ENCODE measurements at regions not wholly inside any gene's neighbourhood (a gene's known extent, or its start where the extent isn't known, plus 50 kb on each side); places are given as distances from the start of the nearest gene placed in this dataset.

GRCh38 chr12:77433799-77434198 lies 368.4 kb upstream of the E2F7 start:
- ATAC-seq: no peak
- SMC1A ChIA-PET (ENCODE audit: uncharacterized antibody, unreplicated experiment): interaction anchor here (0.6 kb wide), 1 partner anchor 159 kb away, joined by 3 read pairs; no protein-coding TSS in a partner anchor
- Histone ChIP-seq H3K4me2 (ENCODE audit: control insufficient read depth, insufficient read depth) (no peak overlapping the region), H3K4me1 (ENCODE audit: control insufficient read depth, insufficient read depth, low read length) (no peaks in the 10 kb centered on the region), H3K4me3 (no peak overlapping the region), H3K79me2 (ENCODE audit: control insufficient read depth, insufficient read depth, low read length) (no peaks in the 10 kb centered on the region), H4K20me1 (ENCODE audit: control insufficient read depth, insufficient read depth) (no peaks in the 10 kb centered on the region), H3K36me3 (ENCODE audit: control insufficient read depth in 2 of 2, insufficient read depth in 2 of 2, low read length in 1 of 2) (no peaks in the 10 kb centered on the region), H3K27ac (ENCODE audit: control insufficient read depth, insufficient read depth) (no peak overlapping the region), H3K27me3 (replicated peaks in 1 of 2; ENCODE audit: control insufficient read depth in 2 of 2, insufficient read depth in 2 of 2, low read length in 1 of 2) (no peaks in the 10 kb centered on the region), H2AFZ (ENCODE audit: control insufficient read depth, low read depth, low read length) (no peak overlapping the region), H3K9ac (ENCODE audit: control insufficient read depth, insufficient read depth, low read length) (no peak overlapping the region), H3K9me3 (replicated peaks; ENCODE audit: control insufficient read depth, insufficient read depth, low read length) (no peaks in the 10 kb centered on the region)
- in situ Hi-C loops (cut with MboI) (no loop called here), intact Hi-C loops (cut with micrococcal nuclease; ENCODE audit: unreplicated experiment) (no loop called here)
- POLR2A ChIA-PET: no interaction called here
- DNase-seq (ENCODE audit: low read depth, low spot score): no peak
- RAD21 ChIA-PET (ENCODE audit: unreplicated experiment): no interaction called here
- TF ChIP-seq FOXM1 (IDR thresholded peaks at IDR 0.05; ENCODE audit: low read depth, low read length): no peak
- TF ChIP-seq NFXL1 (IDR thresholded peaks at IDR 0.05; ENCODE audit: borderline replicate concordance): no peak
- TF ChIP-seq NKRF (conservative IDR thresholded peaks at IDR 0.05): no peak
- FAIRE-seq: no peak
- BruUV-seq (replicated peaks): no TSS peak
- WGBS (ENCODE audit: insufficient coverage, insufficient replicate concordance, low lambda C conversion rate, missing lambda C conversion rate): 4% methylated on average over 3 of the region's 3 CpGs
- CTCF ChIA-PET: no interaction called here

- CTCF ChIA-PET: no interaction called here
- WGBS (ENCODE audit: insufficient coverage, insufficient replicate concordance, low lambda C conversion rate, missing lambda C conversion rate): 0% methylated on average over 1 of the region's 1 CpG
- DNase-seq (ENCODE audit: low read depth, low spot score) (no peak), FAIRE-seq (no peak), ATAC-seq (no peak)
- no peaks in the 10 kb centered on the region for H3K79me2 ChIP-seq (ENCODE audit: control insufficient read depth, insufficient read depth, low read length)
- POLR2A ChIA-PET: no interaction called here
- H3K27ac ChIP-seq (ENCODE audit: control insufficient read depth, insufficient read depth): no peak overlapping the region
- no peaks in the 10 kb centered on the region for H3K36me3 ChIP-seq (ENCODE audit: control insufficient read depth in 2 of 2, insufficient read depth in 2 of 2, low read length in 1 of 2)
- intact Hi-C loops (cut with micrococcal nuclease; ENCODE audit: unreplicated experiment) (no loop called here), in situ Hi-C loops (cut with MboI) (no loop called here)
- RAD21 ChIA-PET (ENCODE audit: unreplicated experiment): no interaction called here
- no peaks in the 10 kb centered on the region for H4K20me1 ChIP-seq (ENCODE audit: control insufficient read depth, insufficient read depth)
- no peak overlapping the region for H2AFZ ChIP-seq (ENCODE audit: control insufficient read depth, low read depth, low read length)
- no peaks in the 10 kb centered on the region for H3K27me3 ChIP-seq (replicated peaks in 1 of 2; ENCODE audit: control insufficient read depth in 2 of 2, insufficient read depth in 2 of 2, low read length in 1 of 2)
- H3K9me3 ChIP-seq (replicated peaks; ENCODE audit: control insufficient read depth, insufficient read depth, low read length): no peaks in the 10 kb centered on the region
- H3K4me3 ChIP-seq: no peak overlapping the region
- no peak overlapping the region for H3K4me2 ChIP-seq (ENCODE audit: control insufficient read depth, insufficient read depth)
- no TSS peak for BruUV-seq (replicated peaks)
- no peak overlapping the region for H3K9ac ChIP-seq (ENCODE audit: control insufficient read depth, insufficient read depth, low read length)
- H3K4me1 ChIP-seq (ENCODE audit: control insufficient read depth, insufficient read depth, low read length): no peaks in the 10 kb centered on the region
- SMC1A ChIA-PET (ENCODE audit: uncharacterized antibody, unreplicated experiment): no interaction called here
- TF ChIP-seq SUPT20H (IDR thresholded peaks at IDR 0.05; ENCODE audit: borderline replicate concordance, control insufficient read depth, low read depth, low read length): no peak
- TF ChIP-seq BHLHE40 (IDR thresholded peaks at IDR 0.05; ENCODE audit: borderline replicate concordance in 1 of 2, low read depth in 2 of 2, low read length in 1 of 2): no peak
- TF ChIP-seq ASH2L (IDR thresholded peaks at IDR 0.05; ENCODE audit: borderline replicate concordance, low read depth): no peak
- no peak for TF ChIP-seq IRF3 (IDR thresholded peaks at IDR 0.05)
- TF ChIP-seq SIN3A (IDR thresholded peaks at IDR 0.05; ENCODE audit: low read depth, low read length): no peak
- no peak for TF ChIP-seq ZNF274 (IDR thresholded peaks at IDR 0.05; ENCODE audit: insufficient read depth, insufficient read length)
- TF ChIP-seq RCOR1 (conservative IDR thresholded peaks at IDR 0.05; ENCODE audit: low read depth, low read length): no peak
- no peak for TF ChIP-seq ETV6 (conservative IDR thresholded peaks at IDR 0.05 in 1 of 2, IDR thresholded peaks at IDR 0.05 in 1 of 2; ENCODE audit: borderline replicate concordance in 1 of 2, low read depth in 1 of 2)
- no peak for TF ChIP-seq LARP7 (IDR thresholded peaks at IDR 0.05)
- TF ChIP-seq MYB (IDR thresholded peaks at IDR 0.05; ENCODE audit: borderline replicate concordance, low read depth, low read length): no peak
- no peak for TF ChIP-seq WRNIP1 (IDR thresholded peaks at IDR 0.05; ENCODE audit: borderline replicate concordance, low read depth, low read length)
- TF ChIP-seq EP300 (IDR thresholded peaks at IDR 0.05; ENCODE audit: borderline replicate concordance in 1 of 2, control insufficient read depth in 1 of 2, low read depth in 2 of 2, low read length in 2 of 2): no peak
- TF ChIP-seq SPI1 (IDR thresholded peaks at IDR 0.05; ENCODE audit: borderline replicate concordance, insufficient read depth, low read depth, low read length): no peak
These were observed 364.1 kb upstream of the E2F7 start for GRCh38 chr12:77429426-77429825.

Measured in GM12878 (cell line).